KOPT-K1 (cell line): ENCODE measurements at regions not wholly inside any gene's neighbourhood (a gene's known extent, or its start where the extent isn't known, plus 50 kb on each side); places are given as distances from the start of the nearest gene placed in this dataset.

Experiments
- H3K27ac ChIP-seq: fragments of 200-600 bp; sonication (generic); 2 replicates; pipeline ENCODE4 v1.5.1; 2016; ENCODE audit warnings: antibody characterized with exemption, mild to moderate bottlenecking, low read depth, low read length; ENCODE audit not compliant: poor library complexity, severe bottlenecking
- H3K36me3 ChIP-seq: fragments of 200-600 bp; sonication (generic); 2 replicates; pipeline ENCODE4 v1.5.1; 2017; ENCODE audit warnings: antibody characterized with exemption, mild to moderate bottlenecking, low read length, moderate library complexity; ENCODE audit not compliant: insufficient read depth
- H3K9me3 ChIP-seq: fragments of 200-600 bp; sonication (generic); 2 replicates; pipeline ENCODE4 v1.5.1; 2017; ENCODE audit warnings: antibody characterized with exemption, low read length, mild to moderate bottlenecking; ENCODE audit not compliant: insufficient read depth, poor library complexity, severe bottlenecking

GRCh38 chr2:147792966-147793617 lies 51.7 kb upstream of the ACVR2A start:
- Histone ChIP-seq H3K27ac (no peak overlapping the region), H3K36me3 (no peaks in the 10 kb centered on the region), H3K9me3 (no peaks in the 10 kb centered on the region)

GRCh38 chr2:147790580-147790979 lies 54.2 kb upstream of the ACVR2A start:
- H3K36me3 ChIP-seq = no peaks in the 10 kb centered on the region
- H3K9me3 ChIP-seq = no peaks in the 10 kb centered on the region
- H3K27ac ChIP-seq = no peak overlapping the region

GRCh38 chr2:147789720-147790119 lies 55.1 kb upstream of the ACVR2A start:
- no peaks in the 10 kb centered on the region for H3K9me3 ChIP-seq
- H3K27ac ChIP-seq = no peak overlapping the region
- H3K36me3 ChIP-seq = no peaks in the 10 kb centered on the region

- no peaks in the 10 kb centered on the region for H3K9me3 ChIP-seq
- H3K36me3 ChIP-seq = no peaks in the 10 kb centered on the region
- H3K27ac ChIP-seq = no peak overlapping the region
Observed at GRCh38 chr2:147789287-147789686, 55.5 kb upstream of the ACVR2A start.

- Histone ChIP-seq H3K9me3 (no peaks in the 10 kb centered on the region), H3K27ac (no peak overlapping the region), H3K36me3 (no peaks in the 10 kb centered on the region)
Observed at GRCh38 chr2:147782141-147782930, 62.5 kb upstream of the ACVR2A start.

- Histone ChIP-seq H3K36me3 (no peaks in the 10 kb centered on the region), H3K9me3 (no peaks in the 10 kb centered on the region), H3K27ac (no peak overlapping the region)
Observed at GRCh38 chr2:147779440-147779839, 65.4 kb upstream of the ACVR2A start.

- Histone ChIP-seq H3K36me3 (no peaks in the 10 kb centered on the region), H3K27ac (no peak overlapping the region), H3K9me3 (no peaks in the 10 kb centered on the region)
Observed at GRCh38 chr2:147777394-147777793, 67.4 kb upstream of the ACVR2A start.

GRCh38 chr2:147774805-147775204 lies 70.0 kb upstream of the ACVR2A start:
- Histone ChIP-seq H3K36me3 (no peaks in the 10 kb centered on the region), H3K9me3 (no peaks in the 10 kb centered on the region), H3K27ac (no peak overlapping the region)

GRCh38 chr2:147773479-147773878 lies 71.3 kb upstream of the ACVR2A start:
- H3K9me3 ChIP-seq = no peaks in the 10 kb centered on the region
- H3K27ac ChIP-seq = no peak overlapping the region
- no peaks in the 10 kb centered on the region for H3K36me3 ChIP-seq

GRCh38 chr2:147772781-147773180 lies 72.0 kb upstream of the ACVR2A start:
- no peak overlapping the region for H3K27ac ChIP-seq
- no peaks in the 10 kb centered on the region for H3K36me3 ChIP-seq
- no peaks in the 10 kb centered on the region for H3K9me3 ChIP-seq

- no peak overlapping the region for H3K27ac ChIP-seq
- no peaks in the 10 kb centered on the region for H3K9me3 ChIP-seq
- H3K36me3 ChIP-seq = no peaks in the 10 kb centered on the region
Observed at GRCh38 chr2:147763861-147764260, 81.0 kb upstream of the ACVR2A start.

GRCh38 chr2:147760984-147761383 lies 83.8 kb upstream of the ACVR2A start:
- no peaks in the 10 kb centered on the region for H3K36me3 ChIP-seq

GRCh38 chr2:147759536-147759935 lies 85.3 kb upstream of the ACVR2A start:
- no peaks in the 10 kb centered on the region for H3K9me3 ChIP-seq
- no peak overlapping the region for H3K27ac ChIP-seq
- no peaks in the 10 kb centered on the region for H3K36me3 ChIP-seq

More at GRCh38 chr2:147760984-147761383, 83.8 kb upstream of the ACVR2A start:
- H3K9me3 ChIP-seq = no peaks in the 10 kb centered on the region
- H3K27ac ChIP-seq = no peak overlapping the region

GRCh38 chr2:147758821-147759220 lies 86.0 kb upstream of the ACVR2A start:
- Histone ChIP-seq H3K36me3 (no peaks in the 10 kb centered on the region), H3K9me3 (no peaks in the 10 kb centered on the region), H3K27ac (no peak overlapping the region)

GRCh38 chr2:147756069-147756468 lies 88.8 kb upstream of the ACVR2A start:
- Histone ChIP-seq H3K9me3 (no peaks in the 10 kb centered on the region), H3K27ac (no peak overlapping the region), H3K36me3 (no peaks in the 10 kb centered on the region)
